GM21529 (cell line): ENCODE measurements at regions not wholly inside any gene's neighbourhood (a gene's known extent, or its start where the extent isn't known, plus 50 kb on each side); places are given as distances from the start of the nearest gene placed in this dataset.
"Not testable (repeated sequence)": the region's sequence is repeated elsewhere in the genome, so short reads cannot be mapped to it uniquely, and the experiment has no call there.

Experiments
- ATAC-seq: cut with Tn5 transposase; IDR thresholded peaks from one replicate; pipeline ENCODE4 v1.9.1; 2021; ENCODE audit not compliant: unreplicated experiment

DNA sequence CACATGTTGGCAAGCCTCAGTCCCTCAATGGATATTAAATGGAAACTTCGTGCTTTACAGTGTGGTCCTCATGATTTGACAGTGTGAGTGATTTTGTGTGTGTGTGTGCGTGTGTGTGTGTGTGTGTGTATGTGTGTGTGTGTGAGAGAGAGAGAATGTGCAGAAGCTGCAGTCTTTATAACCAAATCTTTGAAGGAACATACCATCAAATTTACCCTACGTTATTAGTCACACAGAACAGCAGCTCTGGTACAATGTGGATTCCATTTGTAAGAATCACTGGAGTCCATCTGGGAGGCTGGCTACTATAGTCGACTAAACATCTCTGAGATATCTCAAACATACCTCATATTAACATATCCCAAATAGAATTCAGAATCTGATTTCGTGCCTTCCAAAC is 928.0 kb upstream of the POT1 start:
- ATAC-seq: no peak

DNA sequence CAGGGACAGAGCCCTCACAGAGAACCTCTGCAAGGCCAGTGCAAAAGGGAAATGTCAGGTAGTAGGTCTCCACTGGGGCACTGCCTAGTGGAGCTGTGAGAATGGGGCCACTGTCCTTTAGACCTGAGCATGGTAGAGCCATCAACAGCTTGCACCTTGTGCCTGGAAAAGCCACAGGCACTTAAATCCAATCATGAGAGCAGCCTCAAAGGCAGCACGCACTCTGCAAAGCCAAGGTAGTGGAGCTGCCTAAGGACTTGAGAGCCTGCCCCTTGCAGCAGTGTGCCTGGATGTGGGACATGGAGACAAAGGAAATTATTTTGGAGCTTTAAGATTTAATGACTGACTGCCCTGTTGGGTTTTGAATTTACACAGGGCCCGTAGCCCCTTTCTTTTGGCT is 918.5 kb upstream of the POT1 start:
- no peak for ATAC-seq

- no peak for ATAC-seq
These were observed 918.1 kb upstream of the POT1 start for GRCh38 chr7:125847692-125848091.

GRCh38 chr7:125847055-125847454 is 917.4 kb upstream of the POT1 start:
- ATAC-seq: no peak

DNA sequence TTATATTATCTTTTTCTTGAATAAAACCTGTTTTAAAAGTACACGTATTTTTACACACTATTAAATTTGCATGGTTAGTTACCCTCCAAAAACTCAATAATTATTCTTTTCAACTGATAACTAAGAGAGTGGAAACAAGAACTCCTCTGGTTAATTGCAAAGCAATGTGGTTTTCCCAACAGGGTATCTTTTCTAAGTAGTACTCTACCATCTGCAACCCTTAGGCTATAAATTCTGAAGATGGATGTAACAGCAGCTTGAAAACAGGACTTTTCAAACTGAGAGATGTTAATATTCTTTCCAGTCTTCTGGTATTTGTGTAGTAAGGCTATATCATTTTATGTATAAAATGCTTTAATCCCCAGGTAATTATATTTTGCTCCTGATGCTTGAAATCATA is 916.1 kb upstream of the POT1 start:
- no peak for ATAC-seq

DNA sequence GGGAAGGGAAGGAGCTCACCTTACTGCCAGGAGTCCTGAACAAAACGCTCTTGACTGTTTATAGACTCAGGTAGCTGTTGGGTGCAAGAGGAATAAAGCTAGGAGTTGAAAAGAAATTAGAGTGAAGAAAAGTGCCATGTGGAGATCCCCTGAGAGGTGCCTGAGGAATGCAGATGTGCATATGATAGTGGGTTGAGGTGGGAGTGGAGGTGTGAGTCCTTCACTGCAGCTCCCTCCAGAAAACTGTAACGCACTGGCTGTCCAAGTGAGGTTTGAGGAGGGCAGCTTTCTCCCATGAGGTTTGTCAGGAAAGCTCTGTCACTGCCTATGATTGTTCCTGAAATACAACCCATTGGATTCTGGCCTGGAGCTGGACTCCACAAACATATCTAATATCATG is 904.8 kb upstream of the POT1 start:
- ATAC-seq: no peak

GRCh38 chr7:125833839-125834238 is 904.2 kb upstream of the POT1 start:
- ATAC-seq: no peak

GRCh38 chr7:125830743-125831142 is 901.1 kb upstream of the POT1 start:
- ATAC-seq: no peak

DNA sequence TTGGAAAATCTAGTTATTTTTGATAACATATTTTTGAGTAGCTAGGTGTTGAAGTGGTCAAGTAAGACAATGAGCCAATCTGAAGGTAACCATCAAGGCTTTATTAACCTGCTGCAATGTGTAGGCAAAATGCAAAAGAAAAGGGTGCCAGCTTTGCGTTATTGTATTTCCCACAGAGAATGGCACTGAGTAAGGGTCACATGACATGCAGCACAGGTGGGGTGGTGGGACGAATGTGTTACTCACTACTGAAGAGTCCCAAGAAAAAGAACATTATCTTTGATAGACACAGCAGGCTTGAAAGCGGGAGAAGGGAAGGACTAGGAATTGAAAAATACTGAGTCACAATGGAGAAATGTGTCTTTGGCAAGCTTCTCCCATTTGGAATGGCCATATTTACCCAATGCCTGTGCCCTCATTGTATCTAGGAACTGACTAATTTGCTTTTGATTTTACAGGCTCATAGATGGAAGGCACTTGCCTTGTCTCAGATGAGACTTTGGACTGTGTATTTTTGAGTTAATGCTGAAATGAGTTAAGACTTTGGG is 898.6 kb upstream of the POT1 start:
- ATAC-seq: no peak

DNA sequence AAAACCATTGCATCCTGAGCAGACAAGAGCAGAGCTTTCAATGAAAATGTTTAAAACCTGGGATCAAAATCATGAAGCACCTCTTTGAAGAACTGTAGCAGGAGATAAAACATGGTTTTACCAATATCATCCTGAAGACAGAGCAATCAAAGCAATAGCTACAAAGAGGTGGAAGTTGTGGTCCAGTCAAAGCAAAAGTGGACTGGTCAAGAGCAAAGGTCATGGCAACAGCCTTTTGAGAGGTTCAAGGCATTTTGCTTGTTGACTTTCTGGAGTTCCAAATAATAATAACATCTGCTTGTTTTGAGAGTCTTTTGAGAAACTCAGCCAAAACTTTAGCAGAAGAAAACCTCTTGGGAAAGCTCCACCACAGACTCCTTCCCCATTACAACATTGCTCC is 893.9 kb upstream of the POT1 start:
- no peak for ATAC-seq

- no peak for ATAC-seq
These were observed 890.9 kb upstream of the POT1 start for GRCh38 chr7:125820495-125820894.

GRCh38 chr7:125814100-125814499 is 884.5 kb upstream of the POT1 start:
- ATAC-seq: no peak

DNA sequence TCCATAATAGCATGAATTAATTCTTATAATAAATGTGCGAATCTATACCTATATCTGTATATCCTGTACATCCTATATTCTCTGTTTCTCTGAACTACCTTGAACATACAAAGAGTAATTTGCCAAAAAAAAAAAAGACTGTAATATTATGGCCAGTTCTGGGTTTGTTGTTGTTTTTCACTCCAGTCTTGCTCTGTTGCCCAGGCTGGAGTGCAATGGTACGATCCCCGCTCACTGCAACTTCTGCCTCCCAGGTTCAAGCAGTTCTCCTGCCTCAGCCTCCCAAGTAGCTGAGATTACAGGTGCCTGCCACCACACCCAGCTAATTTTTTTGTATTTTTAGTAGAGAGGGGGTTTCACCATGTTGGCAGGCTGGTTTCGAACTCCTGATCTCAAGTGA is 876.9 kb upstream of the POT1 start:
- not testable (repeated sequence) for ATAC-seq

DNA sequence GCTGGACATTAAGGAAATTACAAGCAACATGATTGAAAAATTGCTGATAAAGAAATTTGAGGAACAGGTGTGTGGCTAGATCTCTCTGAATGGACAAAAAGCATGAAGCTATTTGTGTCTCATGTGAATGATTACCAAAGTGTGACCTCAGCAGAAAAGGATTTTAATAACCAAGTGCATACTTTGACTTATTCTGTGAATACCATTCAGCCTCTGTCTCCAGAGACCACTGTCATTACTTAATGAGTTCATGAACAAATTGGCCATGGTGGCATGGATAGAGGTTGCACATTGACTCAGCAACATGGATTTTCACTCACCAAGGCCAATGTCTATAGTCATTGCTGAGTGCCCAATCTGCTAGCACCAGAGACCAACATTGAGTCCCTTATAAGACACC is 874.6 kb upstream of the POT1 start:
- no peak for ATAC-seq

GRCh38 chr7:125780153-125780552 is 850.5 kb upstream of the POT1 start:
- no peak for ATAC-seq

DNA sequence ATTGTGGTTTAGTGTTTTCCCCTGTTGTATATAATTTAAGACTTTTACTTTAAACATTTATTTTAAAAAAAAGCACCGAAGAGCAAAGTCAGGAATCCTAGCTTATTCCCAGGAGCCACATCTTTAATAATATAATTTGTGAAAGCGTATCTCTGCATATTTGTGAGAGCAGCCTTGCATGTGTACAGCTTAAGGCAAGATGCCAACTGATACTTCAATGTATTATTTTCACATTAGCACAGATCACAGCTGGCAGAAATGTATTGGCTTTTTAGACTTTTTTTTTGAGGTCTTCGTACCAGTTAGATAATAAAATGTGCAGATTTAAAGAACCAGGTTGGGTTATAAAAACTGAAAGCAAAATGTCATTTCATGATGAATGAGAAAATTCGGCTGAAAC is 845.7 kb upstream of the POT1 start:
- no peak for ATAC-seq

DNA sequence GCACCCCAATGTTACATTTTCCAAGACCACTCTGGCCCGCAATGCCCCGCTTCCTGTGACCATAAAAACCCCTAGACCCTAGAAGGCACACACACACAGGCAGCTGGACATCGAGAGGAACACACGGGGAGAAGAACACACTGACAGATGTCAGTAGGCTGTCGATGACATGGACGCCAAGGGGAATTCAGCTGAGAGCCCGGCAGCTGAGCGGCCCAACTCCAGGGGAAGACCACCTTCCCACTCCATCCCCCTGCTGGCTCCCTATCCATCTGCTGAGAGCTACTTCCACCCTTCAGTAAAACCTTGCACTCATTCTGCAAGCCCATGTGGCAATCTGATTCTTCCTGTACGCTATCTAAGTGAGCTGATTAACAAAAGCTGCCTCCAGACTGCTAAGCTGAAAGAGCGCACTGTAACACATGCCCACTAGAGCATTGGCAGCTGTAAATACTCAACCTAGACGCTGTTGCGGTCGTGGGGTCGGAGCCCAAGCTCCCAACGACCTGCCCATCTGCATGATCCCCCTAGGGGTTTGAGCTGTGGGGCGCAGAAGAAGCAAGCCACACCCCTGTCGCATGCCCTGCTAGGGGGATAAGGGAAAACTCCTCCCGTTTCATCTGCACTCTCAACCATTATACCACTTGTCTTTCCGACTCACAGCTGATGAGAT is 843.6 kb upstream of the POT1 start:
- no peak for ATAC-seq

DNA sequence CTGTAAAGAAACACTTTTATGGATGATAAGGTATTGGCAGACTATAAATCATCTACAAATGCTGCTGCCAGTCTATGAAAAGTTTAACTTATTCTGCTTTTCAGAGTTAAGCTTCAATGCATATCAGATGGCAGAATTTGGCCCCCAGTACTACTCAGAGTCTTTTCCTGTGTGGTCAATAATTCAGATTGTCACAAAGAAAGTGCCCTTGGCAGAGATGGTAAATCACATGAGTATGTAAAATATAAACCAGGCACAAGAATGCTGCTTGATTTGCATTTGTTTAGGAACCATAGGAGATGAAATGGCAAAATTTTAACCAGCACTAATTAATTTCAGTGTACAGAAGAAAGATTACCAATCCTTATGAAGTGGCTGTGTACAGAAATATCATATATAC is 818.3 kb upstream of the POT1 start:
- ATAC-seq: no peak

DNA sequence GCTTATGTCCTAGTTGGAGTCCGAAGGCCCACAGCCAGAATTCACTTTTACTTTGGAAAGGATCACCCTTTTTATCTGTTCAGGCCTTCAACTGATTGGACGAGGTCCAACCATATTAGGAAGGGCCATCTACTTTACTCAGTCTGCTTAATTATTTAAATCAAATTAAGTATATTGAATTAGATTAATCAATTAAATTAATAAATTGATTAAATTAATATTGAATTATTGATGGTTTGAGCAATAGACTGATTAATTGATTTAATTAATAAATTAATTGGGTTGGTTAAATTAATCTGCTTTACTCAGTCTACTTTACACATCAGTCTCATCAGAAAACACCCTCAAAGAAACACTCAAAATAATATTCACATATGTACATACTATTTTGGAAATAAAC is 816.9 kb upstream of the POT1 start:
- ATAC-seq: no peak

DNA sequence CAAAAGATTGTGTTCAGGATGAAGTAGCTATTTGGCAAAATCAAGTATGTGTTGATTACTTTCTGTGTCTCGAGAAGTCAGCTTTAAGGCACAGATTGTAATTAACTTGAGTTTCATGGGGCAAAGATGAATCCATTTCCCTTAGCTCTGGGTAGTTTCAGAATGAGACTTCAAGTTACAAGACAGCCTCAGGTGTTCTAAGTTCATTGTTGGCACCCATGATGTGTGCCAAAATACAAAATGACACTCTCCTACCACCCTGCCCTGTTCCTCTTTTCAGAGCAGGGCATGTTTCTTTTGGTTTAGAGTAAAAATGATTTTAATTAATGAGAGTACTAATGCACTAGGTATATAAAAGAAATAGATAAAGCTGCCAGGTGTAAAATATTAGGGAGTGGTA is 797.6 kb upstream of the POT1 start:
- ATAC-seq: no peak

GRCh38 chr7:125695626-125696025 is 766.0 kb upstream of the POT1 start:
- ATAC-seq: no peak

GRCh38 chr7:125683156-125683555 is 753.5 kb upstream of the POT1 start:
- no peak for ATAC-seq

DNA sequence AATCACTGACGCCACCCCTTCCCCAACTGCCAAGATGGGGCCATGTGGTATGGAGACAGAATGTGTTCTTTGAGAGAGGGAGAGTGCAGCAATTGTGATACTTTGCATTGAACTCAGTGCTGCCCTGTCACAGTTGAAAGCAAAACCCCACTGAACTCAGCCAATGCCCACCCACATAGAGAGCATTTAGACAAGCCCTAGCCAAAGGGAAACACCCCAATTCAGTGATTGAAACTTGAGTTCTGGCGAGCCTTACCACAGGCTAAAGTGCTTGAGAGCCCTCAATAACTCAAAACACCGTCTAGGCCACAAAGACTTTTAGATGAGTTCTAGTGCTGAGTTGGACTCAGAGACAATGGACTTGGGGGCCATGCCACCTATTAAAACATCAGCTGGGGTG is 751.9 kb upstream of the POT1 start:
- ATAC-seq: peak; percentile 54
